DND-41 (cell line): ENCODE measurements at regions not wholly inside any gene's neighbourhood (a gene's known extent, or its start where the extent isn't known, plus 50 kb on each side); places are given as distances from the start of the nearest gene placed in this dataset.

ENCODE experiments used
- ATAC-seq: fragments of 200-7000 bp; cut with Tn5 transposase; 3 replicates; pipeline ENCODE4 v1.9.1; 2021; ENCODE audit warnings: low read depth; ENCODE audit not compliant: insufficient read depth
- DNase-seq: peaks from one replicate; pipeline ENCODE4 v3.0.0-alpha.2; 2020
- H2AFZ ChIP-seq: 2 replicates; pipeline ENCODE4 v1.6.0; 2012; ENCODE audit warnings: low read depth, low read length
- H3K27ac ChIP-seq: 2 replicates; pipeline ENCODE4 v1.5.1; 2012; ENCODE audit warnings: low read length, inconsistent platforms
- H3K27me3 ChIP-seq: fragments of 200-600 bp; sonication (generic); 2 replicates; pipeline ENCODE4 v1.6.0; 2012; ENCODE audit warnings: low read length, mild to moderate bottlenecking, inconsistent platforms; ENCODE audit not compliant: insufficient read depth, poor library complexity
- H3K36me3 ChIP-seq: 2 replicates; pipeline ENCODE4 v1.5.1; 2012; ENCODE audit warnings: low read length, inconsistent platforms; ENCODE audit not compliant: insufficient read depth
- H3K4me1 ChIP-seq: 2 replicates; pipeline ENCODE4 v1.5.1; 2012; ENCODE audit warnings: mild to moderate bottlenecking, low read length; ENCODE audit not compliant: insufficient read depth
- H3K4me2 ChIP-seq: 2 replicates; pipeline ENCODE4 v1.6.0; 2012; ENCODE audit warnings: mild to moderate bottlenecking, moderate library complexity, low read length, inconsistent platforms; ENCODE audit not compliant: insufficient read depth
- H3K4me3 ChIP-seq, 2 experiments: fragments of 200-600 bp in 1 of 2; shearing (Covaris generic) in 1 of 2; 2 replicates each; pipeline ENCODE4 v1.5.1; 2012 to 2016; ENCODE audit warnings: inconsistent platforms in 2 of 2, low read length in 2 of 2, mild to moderate bottlenecking in 2 of 2, low read depth in 1 of 2, moderate library complexity in 1 of 2
- H3K79me2 ChIP-seq: 2 replicates; pipeline ENCODE4 v1.6.0; 2012; ENCODE audit warnings: low read length, inconsistent platforms; ENCODE audit not compliant: insufficient read depth
- H3K9ac ChIP-seq: 2 replicates; pipeline ENCODE4 v1.6.0; 2012; ENCODE audit warnings: low read depth, mild to moderate bottlenecking, inconsistent platforms, low read length, moderate library complexity
- H3K9me3 ChIP-seq: 2 replicates; pipeline ENCODE4 v1.5.1; 2012; ENCODE audit warnings: low read length, moderate library complexity, mild to moderate bottlenecking, inconsistent platforms; ENCODE audit not compliant: insufficient read depth, severe bottlenecking
- H4K20me1 ChIP-seq: 2 replicates; pipeline ENCODE4 v1.6.0; 2012; ENCODE audit warnings: low read length; ENCODE audit not compliant: insufficient read depth
- EZH2 ChIP-seq: IDR thresholded peaks from 3 replicates; pipeline ENCODE4 v1.6.1; 2012; ENCODE audit warnings: borderline replicate concordance, low read depth, mild to moderate bottlenecking, moderate library complexity, low read length, inconsistent platforms; ENCODE audit not compliant: severe bottlenecking
- TF ChIP-seq, protein P1 (sequence below): IDR thresholded peaks from 2 replicates; pipeline ENCODE4 v1.5.1; 2012; ENCODE audit warnings: borderline replicate concordance, low read length, moderate library complexity, mild to moderate bottlenecking; ENCODE audit not compliant: poor library complexity, severe bottlenecking; ENCODE audit errors: extremely low read depth

DNA sequence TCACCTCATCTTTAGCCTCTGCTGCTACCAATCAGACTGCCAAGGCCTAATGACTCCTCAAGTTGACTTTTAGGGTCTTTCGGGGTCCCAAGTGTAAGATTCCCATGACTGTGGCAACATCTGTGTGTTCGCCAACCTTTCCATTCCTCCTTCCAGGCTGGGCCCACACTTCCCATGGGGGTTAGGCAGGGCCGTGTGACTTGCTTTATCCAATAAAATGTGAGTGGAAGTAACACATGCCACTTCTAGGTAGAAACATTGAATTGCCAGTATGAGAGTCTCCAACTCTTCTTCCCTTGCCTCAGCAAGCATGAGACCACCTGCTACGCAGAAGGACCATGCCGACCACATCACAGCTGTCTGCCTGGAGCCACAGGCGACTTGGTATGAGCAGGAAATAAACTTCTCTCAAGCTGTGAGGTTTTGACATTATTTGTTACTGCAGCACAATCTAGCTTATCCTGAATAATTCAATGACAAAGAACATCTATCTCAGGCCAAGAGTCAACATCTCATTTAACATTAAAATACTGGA, 190.4 kb upstream of the IER5L start:
- H2AFZ ChIP-seq: no peak overlapping the region
- TF ChIP-seq, protein P1, sequence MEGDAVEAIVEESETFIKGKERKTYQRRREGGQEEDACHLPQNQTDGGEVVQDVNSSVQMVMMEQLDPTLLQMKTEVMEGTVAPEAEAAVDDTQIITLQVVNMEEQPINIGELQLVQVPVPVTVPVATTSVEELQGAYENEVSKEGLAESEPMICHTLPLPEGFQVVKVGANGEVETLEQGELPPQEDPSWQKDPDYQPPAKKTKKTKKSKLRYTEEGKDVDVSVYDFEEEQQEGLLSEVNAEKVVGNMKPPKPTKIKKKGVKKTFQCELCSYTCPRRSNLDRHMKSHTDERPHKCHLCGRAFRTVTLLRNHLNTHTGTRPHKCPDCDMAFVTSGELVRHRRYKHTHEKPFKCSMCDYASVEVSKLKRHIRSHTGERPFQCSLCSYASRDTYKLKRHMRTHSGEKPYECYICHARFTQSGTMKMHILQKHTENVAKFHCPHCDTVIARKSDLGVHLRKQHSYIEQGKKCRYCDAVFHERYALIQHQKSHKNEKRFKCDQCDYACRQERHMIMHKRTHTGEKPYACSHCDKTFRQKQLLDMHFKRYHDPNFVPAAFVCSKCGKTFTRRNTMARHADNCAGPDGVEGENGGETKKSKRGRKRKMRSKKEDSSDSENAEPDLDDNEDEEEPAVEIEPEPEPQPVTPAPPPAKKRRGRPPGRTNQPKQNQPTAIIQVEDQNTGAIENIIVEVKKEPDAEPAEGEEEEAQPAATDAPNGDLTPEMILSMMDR: no peak
- no peaks in the 10 kb centered on the region for H3K9me3 ChIP-seq
- no peaks in the 10 kb centered on the region for H4K20me1 ChIP-seq
- H3K27me3 ChIP-seq: no peaks in the 10 kb centered on the region
- ATAC-seq (peak; percentile 63; the same call in 2 of the 3 replicates), DNase-seq (peak; percentile 38)
- no peak overlapping the region for H3K27ac ChIP-seq
- H3K36me3 ChIP-seq: no peaks in the 10 kb centered on the region
- H3K9ac ChIP-seq: no peak overlapping the region
- H3K79me2 ChIP-seq: no peaks in the 10 kb centered on the region
- no peak overlapping the region for H3K4me3 ChIP-seq
- no peaks in the 10 kb centered on the region for H3K4me1 ChIP-seq
- no peak overlapping the region for H3K4me2 ChIP-seq

- Histone ChIP-seq H3K79me2 (no peaks in the 10 kb centered on the region), H4K20me1 (no peaks in the 10 kb centered on the region), H3K27me3 (no peaks in the 10 kb centered on the region), H2AFZ (no peak overlapping the region), H3K36me3 (no peaks in the 10 kb centered on the region), H3K4me3 (no peak overlapping the region), H3K4me2 (no peak overlapping the region), H3K4me1 (no peaks in the 10 kb centered on the region), H3K27ac (no peak overlapping the region), H3K9me3 (no peaks in the 10 kb centered on the region), H3K9ac (no peak overlapping the region)
- DNase-seq (no peak), ATAC-seq (no peak)
- TF ChIP-seq, protein P1: no peak
- TF ChIP-seq EZH2: no peak
Measured at GRCh38 chr9:129367287-129367686, 189.2 kb upstream of the IER5L start.

DNA sequence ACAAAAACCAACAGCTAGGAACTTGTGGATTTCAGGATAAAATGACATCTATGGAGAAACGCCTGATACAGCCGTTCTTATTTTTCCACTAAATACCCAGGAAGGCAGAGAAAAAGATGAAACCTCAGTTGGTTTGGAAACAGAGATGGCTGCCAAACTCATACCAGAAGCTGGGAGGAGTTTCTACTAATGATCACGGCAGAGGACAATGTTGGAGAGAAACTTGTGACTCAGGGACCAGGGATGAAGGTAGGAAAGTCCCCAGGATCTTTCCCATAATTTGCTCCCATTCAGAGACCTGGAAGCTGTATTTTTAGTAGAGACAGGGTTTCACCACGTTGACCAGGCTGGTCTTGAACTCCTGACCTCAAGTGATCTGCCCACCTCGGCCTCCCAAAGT, 187.1 kb upstream of the IER5L start:
- H3K27me3 ChIP-seq: no peaks in the 10 kb centered on the region
- no peaks in the 10 kb centered on the region for H3K79me2 ChIP-seq
- no peak for ATAC-seq
- no peak overlapping the region for H2AFZ ChIP-seq
- DNase-seq: no peak
- no peak overlapping the region for H3K9ac ChIP-seq
- H3K36me3 ChIP-seq: no peaks in the 10 kb centered on the region
- H3K4me3 ChIP-seq: no peak overlapping the region
- no peaks in the 10 kb centered on the region for H4K20me1 ChIP-seq
- H3K9me3 ChIP-seq: no peaks in the 10 kb centered on the region
- H3K4me1 ChIP-seq: no peaks in the 10 kb centered on the region
- no peak for TF ChIP-seq EZH2
- TF ChIP-seq, protein P1: no peak
- H3K4me2 ChIP-seq: no peak overlapping the region
- no peak overlapping the region for H3K27ac ChIP-seq

DNA sequence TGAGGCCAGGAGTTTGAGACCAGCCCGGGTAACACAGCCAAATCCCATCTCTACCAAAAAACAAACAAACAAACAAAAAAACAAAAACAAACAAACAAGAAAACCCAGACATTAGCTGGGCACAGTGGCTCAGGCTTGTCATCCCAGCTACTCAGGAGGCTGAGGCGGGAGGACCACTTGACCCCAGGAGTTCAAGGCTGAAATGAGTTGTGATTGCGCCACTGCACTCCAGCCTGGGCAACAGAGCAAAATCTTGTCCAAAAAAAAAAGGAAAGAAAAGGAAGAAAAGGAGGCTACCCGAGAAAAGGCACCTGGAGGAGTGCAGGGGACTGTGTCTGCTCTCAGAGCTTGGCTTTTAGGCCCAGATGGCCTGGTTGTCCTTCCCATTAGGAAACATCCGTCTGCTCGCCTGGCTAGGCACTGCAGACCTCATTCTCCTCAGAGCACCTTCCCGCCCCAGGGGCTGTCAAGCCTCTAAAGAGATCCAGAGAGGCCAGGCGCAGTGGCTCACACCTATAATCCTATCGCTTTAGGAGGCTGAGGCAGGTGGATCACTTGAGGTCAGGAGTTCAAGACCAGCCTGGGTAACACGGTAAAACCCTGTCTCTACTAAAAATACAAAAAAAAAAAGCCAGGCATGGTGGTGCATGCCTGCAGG, 185.3 kb upstream of the IER5L start:
- Histone ChIP-seq H3K27me3 (no peaks in the 10 kb centered on the region), H3K9ac (no peak overlapping the region), H3K27ac (no peak overlapping the region), H3K79me2 (no peaks in the 10 kb centered on the region), H2AFZ (no peak overlapping the region), H3K4me3 (no peak overlapping the region), H3K4me2 (no peak overlapping the region), H4K20me1 (no peaks in the 10 kb centered on the region), H3K9me3 (no peaks in the 10 kb centered on the region), H3K4me1 (no peaks in the 10 kb centered on the region), H3K36me3 (no peaks in the 10 kb centered on the region)
- ATAC-seq (no peak), DNase-seq (no peak)
- no peak for TF ChIP-seq EZH2
- TF ChIP-seq, protein P1: no peak
